SK-N-SH treated with all-trans-retinoic acid at 6 μM for 48 hours (cell line): ENCODE measurements at regions not wholly inside any gene's neighbourhood (a gene's known extent, or its start where the extent isn't known, plus 50 kb on each side); places are given as distances from the start of the nearest gene placed in this dataset.

ENCODE experiments used
- CREB5 ChIP-seq: fragments of 250-450 bp; sonication (Bioruptor Pico); IDR thresholded peaks from 2 replicates; pipeline ENCODE4 v1.5.1; 2020; ENCODE audit warnings: low read depth, mild to moderate bottlenecking, moderate library complexity
- CSDC2 ChIP-seq: fragments of 250-450 bp; sonication (Bioruptor Pico); IDR thresholded peaks from 2 replicates; pipeline ENCODE4 v1.5.0; 2020; ENCODE audit warnings: mild to moderate bottlenecking, moderate library complexity
- ESRRG ChIP-seq: fragments of 250-450 bp; sonication (Bioruptor Pico); IDR thresholded peaks from 2 replicates; pipeline ENCODE4 v1.6.1; 2021; ENCODE audit warnings: mild to moderate bottlenecking
- OSR1 ChIP-seq: fragments of 250-450 bp; sonication (Bioruptor Pico); IDR thresholded peaks from 2 replicates; pipeline ENCODE4 v1.8.0; 2022; ENCODE audit warnings: moderate library complexity, mild to moderate bottlenecking, inconsistent platforms
- RARB ChIP-seq: fragments of 250-450 bp; sonication (Bioruptor Pico); IDR thresholded peaks from 2 replicates; pipeline ENCODE4 v1.8.0; 2021; ENCODE audit warnings: mild to moderate bottlenecking, moderate library complexity
- SNAI2 ChIP-seq: fragments of 250-450 bp; sonication (Bioruptor Pico); IDR thresholded peaks from 2 replicates; pipeline ENCODE4 v1.5.0; 2020; ENCODE audit warnings: mild to moderate bottlenecking, moderate library complexity
- TOX ChIP-seq: fragments of 250-450 bp; sonication (Bioruptor Pico); IDR thresholded peaks from 2 replicates; pipeline ENCODE4 v1.8.0; 2021; ENCODE audit warnings: mild to moderate bottlenecking, moderate library complexity, borderline replicate concordance
- TSHZ2 ChIP-seq: fragments of 250-450 bp; sonication (Bioruptor Pico); IDR thresholded peaks from 2 replicates; pipeline ENCODE4 v1.5.0; 2020; ENCODE audit warnings: mild to moderate bottlenecking, moderate library complexity
- ZC3H10 ChIP-seq: fragments of 250-450 bp; sonication (Bioruptor Pico); IDR thresholded peaks from 2 replicates; pipeline ENCODE4 v1.5.1; 2021; ENCODE audit warnings: mild to moderate bottlenecking, moderate library complexity
- ZFP3 ChIP-seq: fragments of 250-450 bp; sonication (Bioruptor Pico); IDR thresholded peaks from 2 replicates; pipeline ENCODE4 v1.5.0; 2020; ENCODE audit warnings: mild to moderate bottlenecking, moderate library complexity
- ZFP30 ChIP-seq: fragments of 450-650 bp; formaldehyde crosslinking; IDR thresholded peaks from 2 replicates; pipeline ENCODE4 v1.5.0; 2022; ENCODE audit warnings: mild to moderate bottlenecking, moderate library complexity
- ZNF565 ChIP-seq: fragments of 450-650 bp; formaldehyde crosslinking; conservative IDR thresholded peaks from 2 replicates; pipeline ENCODE4 v1.5.0; 2020; ENCODE audit warnings: low read depth, mild to moderate bottlenecking, moderate library complexity
- ZNF70 ChIP-seq: fragments of 450-650 bp; formaldehyde crosslinking; IDR thresholded peaks from 2 replicates; pipeline ENCODE4 v1.5.0; 2020; ENCODE audit warnings: mild to moderate bottlenecking, moderate library complexity
- ZNF8 ChIP-seq: fragments of 450-650 bp; formaldehyde crosslinking; IDR thresholded peaks from 2 replicates; pipeline ENCODE4 v1.5.0; 2020; ENCODE audit warnings: mild to moderate bottlenecking, moderate library complexity

- TF ChIP-seq ZC3H10 (CRISPR knock-in tag): no peak
- no peak for TF ChIP-seq CREB5 (CRISPR knock-in tag)
- no peak for TF ChIP-seq ZNF8 (CRISPR knock-in tag)
- no peak for TF ChIP-seq CSDC2 (CRISPR knock-in tag)
- no peak for TF ChIP-seq ZNF70 (CRISPR knock-in tag)
- TF ChIP-seq OSR1 (CRISPR knock-in tag): no peak
- TF ChIP-seq RARB (CRISPR knock-in tag): no peak
- TF ChIP-seq TSHZ2: no peak
- no peak for TF ChIP-seq TOX (CRISPR knock-in tag)
- TF ChIP-seq SNAI2 (CRISPR knock-in tag): no peak
- no peak for TF ChIP-seq ZFP30 (CRISPR knock-in tag)
- TF ChIP-seq ZFP3 (CRISPR knock-in tag): no peak
- TF ChIP-seq ESRRG (CRISPR knock-in tag): no peak
- no peak for TF ChIP-seq ZNF565 (CRISPR knock-in tag)
These were observed 1031.6 kb downstream of the SLITRK1 start for GRCh38 chr13:82850644-82851043.
